GM12892 (cell line): ENCODE measurements at regions not wholly inside any gene's neighbourhood (a gene's known extent, or its start where the extent isn't known, plus 50 kb on each side); places are given as distances from the start of the nearest gene placed in this dataset.

Source experiments
- POLR2A ChIP-seq: IDR thresholded peaks from 2 replicates; pipeline ENCODE4 v1.6.1; 2011; ENCODE audit warnings: low read depth, low read length, control low read depth
- POLR2AphosphoS5 ChIP-seq: IDR thresholded peaks from 2 replicates; pipeline ENCODE4 v1.6.1; 2011; ENCODE audit warnings: low read depth, low read length, control low read depth

- TF ChIP-seq POLR2A (no peak), POLR2AphosphoS5 (no peak)
Observed at GRCh38 chr16:62870554-62870953, 834.3 kb upstream of the CDH8 start.
